ENCODE measurements at regions not wholly inside any gene's neighbourhood (a gene's known extent, or its start where the extent isn't known, plus 50 kb on each side); places are given as distances from the start of the nearest gene placed in this dataset.

DNA sequence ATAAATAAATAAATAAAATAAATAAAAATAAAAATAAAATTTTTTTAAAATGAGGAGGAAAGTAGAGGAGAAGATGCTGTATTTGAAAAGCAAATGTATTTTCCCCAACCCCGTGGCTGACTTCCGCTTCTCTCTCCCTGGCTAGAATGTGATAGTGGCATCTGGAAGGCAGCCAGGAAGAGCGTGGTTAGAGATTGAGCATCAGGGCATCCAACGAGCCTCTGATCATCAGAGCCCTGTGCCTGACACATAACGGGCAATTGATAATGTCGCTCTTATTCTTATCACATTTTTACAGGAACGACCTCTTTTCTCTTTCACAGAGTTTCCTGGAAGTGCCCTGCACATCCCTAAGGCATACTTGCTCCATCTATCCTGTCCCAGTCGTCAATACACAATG is 496.9 kb upstream of the TMEM132C start:
- Histone ChIP-seq H2BK12ac (ENCODE audit: low read depth, low read length) (no peak overlapping the region), H3K4me1 (replicated peaks in 1 of 4; ENCODE audit: control insufficient read depth in 3 of 4, insufficient read depth in 4 of 4, low read length in 3 of 4) (peaks cover 0 to 5% (median 1%) of the 10 kb centered on the region in 4 experiments; a peak in 3 of 7 replicates), H4K8ac (ENCODE audit: extremely low read depth, insufficient read depth, low read length) (no peak overlapping the region), H3K9me3 (ENCODE audit: insufficient read depth in 2 of 2, low read depth in 1 of 2, low read length in 1 of 2) (no peaks in the 10 kb centered on the region), H3K79me2 (ENCODE audit: control insufficient read depth in 1 of 2, insufficient read depth in 2 of 2, low read length in 2 of 2) (no peaks in the 10 kb centered on the region), H2BK20ac (ENCODE audit: low read length) (no peak overlapping the region), H4K91ac (replicated peaks; ENCODE audit: insufficient read length, low read length) (no peak overlapping the region), H3K4me3 (ENCODE audit: extremely low read depth in 1 of 4, insufficient read depth in 2 of 4, low read depth in 3 of 4, low read length in 4 of 4) (no peak overlapping the region), H3K4me2 (ENCODE audit: insufficient read depth in 1 of 2, low read depth in 2 of 2, low read length in 2 of 2) (no peak overlapping the region), H3K18ac (ENCODE audit: extremely low read depth, low read length) (no peak overlapping the region), H2AFZ (ENCODE audit: low read length) (no peak overlapping the region), H3K9ac (replicated peaks in 1 of 4; ENCODE audit: extremely low read depth in 1 of 4, low read depth in 3 of 4, low read length in 3 of 4) (no peak overlapping the region), H3K23ac (ENCODE audit: insufficient read length) (no peak overlapping the region), H2BK15ac (ENCODE audit: low read length) (no peak overlapping the region; the same call in 1 of the 2 replicates), H3K56ac (replicated peaks; ENCODE audit: insufficient read length, low read depth, low read length) (no peak overlapping the region), H3K27me3 (replicated peaks in 1 of 4; ENCODE audit: control insufficient read depth in 3 of 4, extremely low read depth in 1 of 4, insufficient read depth in 3 of 4, low read length in 3 of 4) (no peaks in the 10 kb centered on the region), H2AK5ac (ENCODE audit: low read depth, low read length) (no peak overlapping the region), H4K20me1 (replicated peaks in 1 of 2; ENCODE audit: control insufficient read depth in 1 of 2, insufficient read depth in 2 of 2, low read length in 2 of 2) (no peaks in the 10 kb centered on the region), H4K5ac (ENCODE audit: insufficient read length, low read depth, low read length) (no peak overlapping the region), H3K27ac (ENCODE audit: low read depth, low read length) (no peak overlapping the region), H3K79me1 (ENCODE audit: low read depth, low read length) (no peaks in the 10 kb centered on the region), H2BK120ac (replicated peaks; ENCODE audit: low read depth, low read length) (no peak overlapping the region), H3K4ac (replicated peaks; ENCODE audit: insufficient read length, low read depth, low read length) (no peak overlapping the region), H3K23me2 (ENCODE audit: low read depth, low read length) (no peaks in the 10 kb centered on the region), H2BK5ac (ENCODE audit: low read depth, low read length) (no peak overlapping the region), H3K14ac (ENCODE audit: insufficient read length) (no peak overlapping the region), H3K36me3 (ENCODE audit: control insufficient read depth in 2 of 4, insufficient read depth in 4 of 4, low read length in 3 of 4) (no peaks in the 10 kb centered on the region)
- 93% methylated on average over 8 of the region's 8 CpGs; no CpG with 5 or more reads in 1 of the 2 experiments for WGBS, 2 experiments (ENCODE audit: extremely low coverage in 1 of 2, insufficient coverage in 1 of 2, insufficient read length in 1 of 2, insufficient replicate concordance in 2 of 2, low coverage in 1 of 2, low lambda C conversion rate in 2 of 2, missing lambda C conversion rate in 1 of 2)
- POLR2A ChIA-PET (ENCODE audit: partially characterized antibody), result no interaction called here
- no peak for FAIRE-seq
- DNase-seq (ENCODE audit: low read depth in 1 of 2, low spot score in 2 of 2), result no peak
- CTCF ChIA-PET (ENCODE audit: partially characterized antibody), result interaction anchor here (0.7 to 4.7 kb wide), 3 partner anchors 13 to 305 kb away, joined by 3 to 15 read pairs (median 4); no protein-coding TSS in a partner anchor
- no peak for TF ChIP-seq BRCA1 (IDR thresholded peaks at IDR 0.05; ENCODE audit: low read depth, low read length)
- TF ChIP-seq, protein P1, sequence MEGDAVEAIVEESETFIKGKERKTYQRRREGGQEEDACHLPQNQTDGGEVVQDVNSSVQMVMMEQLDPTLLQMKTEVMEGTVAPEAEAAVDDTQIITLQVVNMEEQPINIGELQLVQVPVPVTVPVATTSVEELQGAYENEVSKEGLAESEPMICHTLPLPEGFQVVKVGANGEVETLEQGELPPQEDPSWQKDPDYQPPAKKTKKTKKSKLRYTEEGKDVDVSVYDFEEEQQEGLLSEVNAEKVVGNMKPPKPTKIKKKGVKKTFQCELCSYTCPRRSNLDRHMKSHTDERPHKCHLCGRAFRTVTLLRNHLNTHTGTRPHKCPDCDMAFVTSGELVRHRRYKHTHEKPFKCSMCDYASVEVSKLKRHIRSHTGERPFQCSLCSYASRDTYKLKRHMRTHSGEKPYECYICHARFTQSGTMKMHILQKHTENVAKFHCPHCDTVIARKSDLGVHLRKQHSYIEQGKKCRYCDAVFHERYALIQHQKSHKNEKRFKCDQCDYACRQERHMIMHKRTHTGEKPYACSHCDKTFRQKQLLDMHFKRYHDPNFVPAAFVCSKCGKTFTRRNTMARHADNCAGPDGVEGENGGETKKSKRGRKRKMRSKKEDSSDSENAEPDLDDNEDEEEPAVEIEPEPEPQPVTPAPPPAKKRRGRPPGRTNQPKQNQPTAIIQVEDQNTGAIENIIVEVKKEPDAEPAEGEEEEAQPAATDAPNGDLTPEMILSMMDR (IDR thresholded peaks at IDR 0.05; ENCODE audit: control extremely low read depth in 1 of 3, insufficient read depth in 1 of 3, low read depth in 1 of 3, low read length in 3 of 3), result no peak
